Natural killer cell (primary cell): ENCODE measurements at regions not wholly inside any gene's neighbourhood (a gene's known extent, or its start where the extent isn't known, plus 50 kb on each side); places are given as distances from the start of the nearest gene placed in this dataset.

ENCODE experiments used
- ATAC-seq, 3 donors: fragments of 150-1000 bp in 2 of 3; fragments of 200-7000 bp in 1 of 3; cut with Tn5 transposase; 1 replicate in 1 of 3; 2 replicates in 2 of 3; pipeline ENCODE4 v1.10.0; 2021; ENCODE audit warnings: mild to moderate bottlenecking in 2 of 3, moderate library complexity in 2 of 3
- DNase-seq, 2 donors: peaks; one replicate each; pipeline versions ENCODE4 v3.0.0 to v3.0.0-alpha.2; 2013 to 2021; ENCODE audit warnings: mixed read lengths in 1 of 2
- H3K27ac ChIP-seq: one replicate; pipeline ENCODE4 v1.5.1; 2013; ENCODE audit warnings: mild to moderate bottlenecking, low read length
- H3K27me3 ChIP-seq: one replicate; pipeline ENCODE4 v1.6.1; 2013; ENCODE audit warnings: low read length; ENCODE audit not compliant: control insufficient read depth, insufficient read depth
- H3K36me3 ChIP-seq: one replicate; pipeline ENCODE4 v1.6.1; 2013; ENCODE audit warnings: low read length; ENCODE audit not compliant: control insufficient read depth, insufficient read depth
- H3K4me1 ChIP-seq: one replicate; pipeline ENCODE4 v1.6.1; 2013; ENCODE audit warnings: low read length; ENCODE audit not compliant: control insufficient read depth, insufficient read depth
- H3K4me3 ChIP-seq: one replicate; pipeline ENCODE4 v1.5.1; 2013; ENCODE audit warnings: low read length
- H3K9me3 ChIP-seq: one replicate; pipeline ENCODE4 v1.6.1; 2013; ENCODE audit warnings: low read length; ENCODE audit not compliant: control insufficient read depth, insufficient read depth
- H3K27ac Mint-ChIP-seq, 2 donors: one replicate each; pipeline ENCODE4 v1.8.0; 2022; ENCODE audit warnings: mild to moderate bottlenecking in 2 of 2, mixed read lengths in 2 of 2, moderate library complexity in 1 of 2
- H3K27me3 Mint-ChIP-seq, 2 donors: one replicate each; pipeline ENCODE4 v1.8.0; 2022; ENCODE audit warnings: low read depth in 2 of 2, mixed read lengths in 2 of 2
- H3K36me3 Mint-ChIP-seq: one replicate; pipeline ENCODE4 v1.8.0; 2022; ENCODE audit warnings: mixed read lengths
- H3K4me1 Mint-ChIP-seq, 2 donors: one replicate each; pipeline ENCODE4 v1.8.0; 2022; ENCODE audit warnings: mixed read lengths in 2 of 2
- H3K4me3 Mint-ChIP-seq: one replicate; pipeline ENCODE4 v1.8.0; 2022; ENCODE audit warnings: mild to moderate bottlenecking, moderate library complexity, mixed read lengths
- H3K9me3 Mint-ChIP-seq, 2 donors: one replicate each; pipeline ENCODE4 v1.8.0; 2022; ENCODE audit warnings: mixed read lengths in 2 of 2
- WGBS: methylation state at CpG from one replicate; pipeline ENCODE4 v1.1.7; 2013; ENCODE audit warnings: missing lambda C conversion rate; ENCODE audit not compliant: insufficient coverage; 5-methylcytosine and 5-hydroxymethylcytosine counted together
- intact Hi-C: fragments of 100-400 bp; cut with micrococcal nuclease; formaldehyde crosslinking; loops from one replicate; pipeline ENCODE4 v1.14.2; 2022
- TF ChIP-seq, protein P1 (sequence below): fragments of 200-600 bp; IDR thresholded peaks from one replicate; pipeline ENCODE4 v1.8.0; 2022; ENCODE audit warnings: antibody characterized with exemption

DNA sequence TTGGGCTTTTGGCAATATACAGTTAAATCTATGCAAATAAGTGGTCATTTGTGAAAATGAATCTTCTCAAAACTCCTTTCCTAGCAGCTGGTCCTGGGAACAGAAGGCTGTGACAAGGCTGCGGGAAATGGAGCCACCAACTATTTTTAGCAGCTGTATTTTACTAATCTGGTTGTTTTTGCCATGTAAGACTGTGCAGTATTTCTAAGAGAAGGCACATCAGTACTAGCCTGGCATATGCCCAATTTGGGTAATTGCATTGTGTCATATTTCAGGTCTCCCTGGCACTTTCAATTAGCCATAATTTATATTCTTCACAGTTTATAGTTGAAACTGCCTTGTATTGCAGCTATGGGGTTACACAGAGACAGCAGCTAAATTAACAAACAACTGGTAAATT, 109.6 kb downstream of the MANEA start:
- intact Hi-C loops, result no loop called here
- no peaks in the 10 kb centered on the region for H3K4me1 ChIP-seq
- ATAC-seq, result no peak
- H3K27ac Mint-ChIP-seq, result no peak overlapping the region
- 100% methylated on average over 1 of the region's 1 CpG for WGBS
- TF ChIP-seq, protein P1, sequence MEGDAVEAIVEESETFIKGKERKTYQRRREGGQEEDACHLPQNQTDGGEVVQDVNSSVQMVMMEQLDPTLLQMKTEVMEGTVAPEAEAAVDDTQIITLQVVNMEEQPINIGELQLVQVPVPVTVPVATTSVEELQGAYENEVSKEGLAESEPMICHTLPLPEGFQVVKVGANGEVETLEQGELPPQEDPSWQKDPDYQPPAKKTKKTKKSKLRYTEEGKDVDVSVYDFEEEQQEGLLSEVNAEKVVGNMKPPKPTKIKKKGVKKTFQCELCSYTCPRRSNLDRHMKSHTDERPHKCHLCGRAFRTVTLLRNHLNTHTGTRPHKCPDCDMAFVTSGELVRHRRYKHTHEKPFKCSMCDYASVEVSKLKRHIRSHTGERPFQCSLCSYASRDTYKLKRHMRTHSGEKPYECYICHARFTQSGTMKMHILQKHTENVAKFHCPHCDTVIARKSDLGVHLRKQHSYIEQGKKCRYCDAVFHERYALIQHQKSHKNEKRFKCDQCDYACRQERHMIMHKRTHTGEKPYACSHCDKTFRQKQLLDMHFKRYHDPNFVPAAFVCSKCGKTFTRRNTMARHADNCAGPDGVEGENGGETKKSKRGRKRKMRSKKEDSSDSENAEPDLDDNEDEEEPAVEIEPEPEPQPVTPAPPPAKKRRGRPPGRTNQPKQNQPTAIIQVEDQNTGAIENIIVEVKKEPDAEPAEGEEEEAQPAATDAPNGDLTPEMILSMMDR, result no peak
- DNase-seq, result no peak
- H3K36me3 Mint-ChIP-seq, result no peaks in the 10 kb centered on the region
- H3K36me3 ChIP-seq, result no peaks in the 10 kb centered on the region
- H3K27ac ChIP-seq, result no peak overlapping the region
- H3K27me3 ChIP-seq, result no peaks in the 10 kb centered on the region
- no peaks in the 10 kb centered on the region for H3K27me3 Mint-ChIP-seq
- no peak overlapping the region for H3K4me3 Mint-ChIP-seq
- no peak overlapping the region for H3K4me3 ChIP-seq
- no peaks in the 10 kb centered on the region for H3K9me3 ChIP-seq
- peaks cover 12 to 14% of the 10 kb centered on the region in 2 donors for H3K9me3 Mint-ChIP-seq
- H3K4me1 Mint-ChIP-seq, result no peaks in the 10 kb centered on the region

DNA sequence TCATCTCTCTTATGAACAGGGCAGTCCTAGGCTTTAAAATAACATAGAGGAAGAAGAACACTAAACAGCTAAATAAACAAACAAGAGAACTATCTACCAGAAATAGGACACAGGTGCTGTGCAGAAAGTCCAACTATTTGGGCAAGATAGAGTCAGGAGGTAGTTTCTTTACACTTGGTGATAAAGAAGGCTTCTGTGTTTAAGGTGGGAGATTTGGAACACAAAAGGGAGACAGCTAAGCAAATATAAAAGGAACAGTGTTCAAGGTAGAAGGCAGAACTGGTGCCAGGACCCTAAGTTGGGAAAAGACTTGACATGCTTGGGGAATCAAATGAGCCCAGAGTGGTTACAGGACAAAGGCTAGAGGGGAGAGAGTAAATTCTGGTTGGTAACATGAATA, 110.5 kb downstream of the MANEA start:
- H3K36me3 Mint-ChIP-seq, result no peaks in the 10 kb centered on the region
- Histone ChIP-seq H3K9me3 (no peaks in the 10 kb centered on the region), H3K36me3 (no peaks in the 10 kb centered on the region), H3K4me1 (no peaks in the 10 kb centered on the region), H3K27ac (no peak overlapping the region), H3K4me3 (no peak overlapping the region), H3K27me3 (no peaks in the 10 kb centered on the region)
- H3K27me3 Mint-ChIP-seq, result no peaks in the 10 kb centered on the region
- DNase-seq (no peak), ATAC-seq (no peak)
- H3K4me1 Mint-ChIP-seq, result no peaks in the 10 kb centered on the region
- TF ChIP-seq, protein P1, result no peak
- H3K27ac Mint-ChIP-seq, result no peak overlapping the region
- intact Hi-C loops, result no loop called here
- peaks cover 12 to 14% of the 10 kb centered on the region in 2 donors for H3K9me3 Mint-ChIP-seq
- H3K4me3 Mint-ChIP-seq, result no peak overlapping the region

DNA sequence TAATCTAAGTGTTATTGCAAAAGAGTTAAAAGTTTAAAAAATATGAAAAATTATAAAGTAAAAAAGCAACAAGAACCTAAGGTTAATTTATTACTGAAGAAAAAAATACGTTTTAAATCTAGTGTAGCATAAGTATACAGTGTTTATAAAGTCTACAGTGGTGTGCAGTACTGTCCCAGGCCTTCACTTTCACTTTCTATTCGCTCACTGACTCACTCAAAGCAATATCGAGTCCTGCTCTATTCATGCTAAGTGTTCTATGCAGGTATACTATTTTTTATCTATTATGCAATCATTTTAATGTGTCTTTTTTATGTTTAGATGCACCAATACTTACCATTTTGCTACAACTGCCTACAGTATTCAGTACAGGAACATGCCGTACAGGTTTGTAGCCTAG, 113.0 kb downstream of the MANEA start:
- no peaks in the 10 kb centered on the region for H3K27me3 ChIP-seq
- H3K36me3 Mint-ChIP-seq, result no peaks in the 10 kb centered on the region
- no peak overlapping the region for H3K4me3 Mint-ChIP-seq
- ATAC-seq (no peak), DNase-seq (peak in 1 of 2 donors; percentile 2)
- no peak overlapping the region for H3K27ac ChIP-seq
- H3K4me3 ChIP-seq, result no peak overlapping the region
- H3K9me3 ChIP-seq, result no peaks in the 10 kb centered on the region
- intact Hi-C loops, result no loop called here
- no peaks in the 10 kb centered on the region for H3K36me3 ChIP-seq
- peaks cover 12% of the 10 kb centered on the region in 2 donors for H3K9me3 Mint-ChIP-seq
- no peaks in the 10 kb centered on the region for H3K27me3 Mint-ChIP-seq
- H3K4me1 Mint-ChIP-seq, result no peaks in the 10 kb centered on the region
- no peaks in the 10 kb centered on the region for H3K4me1 ChIP-seq
- TF ChIP-seq, protein P1, result no peak
- 80% methylated on average over 2 of the region's 4 CpGs for WGBS
- H3K27ac Mint-ChIP-seq, result no peak overlapping the region

DNA sequence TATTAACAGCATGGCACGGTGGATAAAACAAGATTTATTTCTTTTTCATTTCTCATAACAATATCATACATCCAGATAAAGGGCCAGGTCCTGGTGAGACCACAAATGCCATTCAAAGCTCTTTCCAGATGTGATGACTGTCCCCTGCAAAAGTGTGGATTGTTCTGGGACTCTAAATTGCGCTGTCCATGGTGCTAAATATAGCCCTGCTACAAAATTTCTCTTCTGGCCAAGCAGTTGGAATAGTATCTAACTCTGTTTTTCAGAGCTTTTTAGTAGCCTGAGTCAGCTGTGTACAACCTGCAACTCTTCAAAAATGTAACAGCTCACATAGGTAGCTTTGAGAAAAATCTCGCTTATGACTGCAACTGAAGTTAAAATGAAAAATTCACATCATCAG, 115.8 kb downstream of the MANEA start:
- Mint-ChIP-seq H3K36me3 (no peaks in the 10 kb centered on the region), H3K9me3 (peaks cover 9% of the 10 kb centered on the region in 2 donors), H3K27me3 (no peaks in the 10 kb centered on the region), H3K27ac (no peak overlapping the region), H3K4me3 (no peak overlapping the region), H3K4me1 (no peaks in the 10 kb centered on the region)
- intact Hi-C loops, result no loop called here
- no peak overlapping the region for H3K4me3 ChIP-seq
- H3K27me3 ChIP-seq, result no peaks in the 10 kb centered on the region
- H3K27ac ChIP-seq, result no peak overlapping the region
- TF ChIP-seq, protein P1, result no peak
- H3K9me3 ChIP-seq, result no peaks in the 10 kb centered on the region
- WGBS, result 43% methylated on average over 2 of the region's 3 CpGs
- H3K4me1 ChIP-seq, result no peaks in the 10 kb centered on the region
- no peaks in the 10 kb centered on the region for H3K36me3 ChIP-seq
- ATAC-seq, result no peak
- no peak for DNase-seq
